BE2C (cell line): ENCODE measurements at regions not wholly inside any gene's neighbourhood (a gene's known extent, or its start where the extent isn't known, plus 50 kb on each side); places are given as distances from the start of the nearest gene placed in this dataset.

Experiments used
- DNase-seq: peaks from one replicate; pipeline ENCODE4 v3.0.0-alpha.2; 2020
- H3K27me3 ChIP-seq: fragments of 250-450 bp; sonication (Bioruptor Pico); 2 replicates; pipeline ENCODE4 v1.5.1; 2020; ENCODE audit warnings: mild to moderate bottlenecking
- H3K36me3 ChIP-seq: fragments of 250-450 bp; sonication (Bioruptor Pico); 2 replicates; pipeline ENCODE4 v1.5.1; 2020; ENCODE audit warnings: mild to moderate bottlenecking
- H3K4me1 ChIP-seq: fragments of 250-450 bp; sonication (Bioruptor Pico); 2 replicates; pipeline ENCODE4 v1.5.1; 2020
- H3K4me3 ChIP-seq: 2 replicates; pipeline ENCODE4 v1.5.1; 2011; ENCODE audit warnings: low read depth, low read length
- H3K9me3 ChIP-seq: fragments of 250-450 bp; sonication (Bioruptor Pico); 2 replicates; pipeline ENCODE4 v1.5.1; 2020
- TF ChIP-seq, protein P1 (sequence below): IDR thresholded peaks from 2 replicates; pipeline ENCODE4 v1.5.1; 2012; ENCODE audit warnings: mild to moderate bottlenecking, low read depth, low read length

DNA sequence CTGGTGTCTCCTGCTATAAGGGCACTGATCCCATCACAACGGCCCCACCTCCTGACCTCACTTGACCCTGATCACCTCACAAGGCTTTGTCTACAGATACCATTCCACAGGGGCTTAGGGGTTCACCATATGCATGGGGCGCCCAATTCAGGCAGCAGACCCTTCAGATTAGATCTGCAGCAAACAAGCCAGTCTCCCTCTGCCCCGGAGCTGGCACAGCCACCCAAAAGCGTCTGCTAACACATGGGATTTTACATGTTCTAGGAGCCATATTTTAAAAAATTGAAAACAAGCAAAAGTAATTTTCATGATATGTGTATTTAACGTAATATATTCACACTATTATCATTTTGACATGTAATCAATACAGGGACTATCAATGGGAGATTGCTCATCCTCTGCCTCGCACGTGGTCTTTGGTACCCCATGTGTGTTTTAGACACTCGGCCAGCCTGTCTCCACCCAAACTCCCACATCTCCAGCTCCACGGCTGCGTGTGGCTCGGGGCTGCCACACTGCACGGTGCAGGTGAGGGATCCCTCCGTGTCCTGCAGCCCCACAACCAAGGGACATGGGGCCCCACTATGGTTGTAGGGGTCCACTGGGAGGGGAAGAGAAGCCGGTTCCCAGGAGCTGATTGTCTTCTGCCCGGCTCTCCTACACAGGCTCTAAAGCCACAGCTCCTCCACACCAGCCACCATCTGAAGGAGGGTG, 107.6 kb downstream of the RBFOX3 start:
- Histone ChIP-seq H3K9me3 (no peaks in the 10 kb centered on the region), H3K36me3 (no peaks in the 10 kb centered on the region), H3K4me1 (no peaks in the 10 kb centered on the region), H3K27me3 (peaks cover 21% of the 10 kb centered on the region), H3K4me3 (no peak overlapping the region)
- DNase-seq, result no peak
- TF ChIP-seq, protein P1, sequence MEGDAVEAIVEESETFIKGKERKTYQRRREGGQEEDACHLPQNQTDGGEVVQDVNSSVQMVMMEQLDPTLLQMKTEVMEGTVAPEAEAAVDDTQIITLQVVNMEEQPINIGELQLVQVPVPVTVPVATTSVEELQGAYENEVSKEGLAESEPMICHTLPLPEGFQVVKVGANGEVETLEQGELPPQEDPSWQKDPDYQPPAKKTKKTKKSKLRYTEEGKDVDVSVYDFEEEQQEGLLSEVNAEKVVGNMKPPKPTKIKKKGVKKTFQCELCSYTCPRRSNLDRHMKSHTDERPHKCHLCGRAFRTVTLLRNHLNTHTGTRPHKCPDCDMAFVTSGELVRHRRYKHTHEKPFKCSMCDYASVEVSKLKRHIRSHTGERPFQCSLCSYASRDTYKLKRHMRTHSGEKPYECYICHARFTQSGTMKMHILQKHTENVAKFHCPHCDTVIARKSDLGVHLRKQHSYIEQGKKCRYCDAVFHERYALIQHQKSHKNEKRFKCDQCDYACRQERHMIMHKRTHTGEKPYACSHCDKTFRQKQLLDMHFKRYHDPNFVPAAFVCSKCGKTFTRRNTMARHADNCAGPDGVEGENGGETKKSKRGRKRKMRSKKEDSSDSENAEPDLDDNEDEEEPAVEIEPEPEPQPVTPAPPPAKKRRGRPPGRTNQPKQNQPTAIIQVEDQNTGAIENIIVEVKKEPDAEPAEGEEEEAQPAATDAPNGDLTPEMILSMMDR, result no peak

DNA sequence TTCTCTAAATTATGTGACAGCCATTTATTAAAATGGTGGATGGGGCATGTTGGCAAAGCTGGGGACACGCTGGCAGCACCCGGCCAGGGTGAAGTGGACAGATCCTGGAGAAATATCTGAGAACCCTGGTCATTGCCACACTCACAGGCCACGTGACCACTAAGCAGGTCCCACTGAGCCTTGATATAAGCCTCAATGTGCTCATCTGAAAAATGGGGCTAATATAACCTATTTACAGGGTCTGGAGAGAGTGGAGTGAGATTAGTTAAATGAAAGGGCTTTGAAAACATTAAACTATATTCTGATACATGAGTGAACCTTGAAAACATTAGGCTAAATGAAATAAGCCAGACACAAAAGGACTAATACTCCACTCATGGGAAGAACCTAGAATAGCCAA, 108.9 kb downstream of the RBFOX3 start:
- H3K9me3 ChIP-seq, result no peaks in the 10 kb centered on the region
- TF ChIP-seq, protein P1, result no peak
- DNase-seq, result no peak
- no peaks in the 10 kb centered on the region for H3K4me1 ChIP-seq
- H3K36me3 ChIP-seq, result no peaks in the 10 kb centered on the region
- peaks cover 12% of the 10 kb centered on the region; the same call in 1 of the 2 replicates for H3K27me3 ChIP-seq
- H3K4me3 ChIP-seq, result no peak overlapping the region

DNA sequence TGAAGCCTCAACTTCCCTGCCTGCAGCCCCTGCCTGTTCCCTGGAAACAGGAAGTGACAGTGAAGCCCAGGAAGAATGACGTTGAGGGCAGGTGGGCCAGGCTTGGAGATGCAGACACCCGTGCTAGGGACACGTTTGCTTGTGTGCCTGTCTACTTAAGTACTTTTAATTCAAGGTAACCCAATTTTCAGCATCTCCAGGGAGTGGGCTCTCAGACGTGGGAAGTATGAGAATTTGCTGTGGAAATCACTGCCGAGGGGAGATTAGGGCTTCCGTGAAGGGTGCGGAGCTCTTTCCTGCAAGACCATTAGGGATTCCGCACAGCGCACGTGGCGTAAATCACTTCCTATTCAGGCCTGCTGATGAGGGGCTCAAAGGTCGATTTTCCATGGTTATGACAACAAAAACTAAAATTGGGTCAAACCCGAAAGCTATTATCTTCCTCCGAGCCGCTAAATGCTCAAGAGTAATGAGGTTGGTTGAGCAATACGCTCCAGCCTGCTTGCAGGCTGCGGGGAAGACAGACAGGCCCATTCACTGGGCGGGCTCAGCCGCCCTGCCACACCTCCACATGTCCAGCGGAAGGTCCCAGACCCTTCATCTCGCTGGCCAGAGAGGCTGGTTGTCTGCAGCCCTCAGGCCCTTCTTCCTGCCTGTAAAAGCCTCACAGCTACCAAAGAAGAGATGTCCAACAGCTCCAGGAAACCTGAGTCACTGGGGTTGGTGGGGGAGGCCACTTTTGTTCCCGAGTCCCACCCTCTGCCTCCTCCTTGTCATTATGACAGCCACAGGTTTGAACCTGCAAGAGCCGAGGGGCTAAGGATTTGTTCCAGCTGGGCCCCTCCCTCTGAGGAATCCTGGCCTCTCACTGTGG, 109.9 kb downstream of the RBFOX3 start:
- Histone ChIP-seq H3K4me1 (no peaks in the 10 kb centered on the region), H3K27me3 (peaks cover 12% of the 10 kb centered on the region; the same call in 1 of the 2 replicates), H3K9me3 (no peaks in the 10 kb centered on the region), H3K4me3 (no peak overlapping the region), H3K36me3 (no peaks in the 10 kb centered on the region)
- DNase-seq, result no peak
- TF ChIP-seq, protein P1, result no peak

DNA sequence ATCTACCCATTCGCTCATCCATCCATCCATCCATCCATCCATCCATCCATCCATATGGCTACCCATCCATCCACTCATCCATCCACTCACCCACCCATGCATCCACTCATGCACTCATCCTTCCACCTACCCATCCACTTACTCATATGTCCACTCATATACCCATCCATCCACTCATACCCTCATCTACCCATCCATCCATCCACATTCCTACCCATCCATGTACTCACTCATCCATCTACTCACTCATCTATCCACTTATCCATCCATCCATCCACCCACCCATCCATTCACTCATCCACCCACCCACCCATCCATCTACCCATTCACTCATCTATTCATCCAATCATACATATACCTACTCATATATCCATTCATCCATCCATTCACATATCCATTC, 112.0 kb downstream of the RBFOX3 start:
- no peaks in the 10 kb centered on the region for H3K9me3 ChIP-seq
- peaks cover 11% of the 10 kb centered on the region; the same call in 1 of the 2 replicates for H3K27me3 ChIP-seq
- DNase-seq, result no peak
- no peak overlapping the region for H3K4me3 ChIP-seq
- TF ChIP-seq, protein P1, result no peak
- no peaks in the 10 kb centered on the region for H3K36me3 ChIP-seq
- H3K4me1 ChIP-seq, result no peaks in the 10 kb centered on the region

DNA sequence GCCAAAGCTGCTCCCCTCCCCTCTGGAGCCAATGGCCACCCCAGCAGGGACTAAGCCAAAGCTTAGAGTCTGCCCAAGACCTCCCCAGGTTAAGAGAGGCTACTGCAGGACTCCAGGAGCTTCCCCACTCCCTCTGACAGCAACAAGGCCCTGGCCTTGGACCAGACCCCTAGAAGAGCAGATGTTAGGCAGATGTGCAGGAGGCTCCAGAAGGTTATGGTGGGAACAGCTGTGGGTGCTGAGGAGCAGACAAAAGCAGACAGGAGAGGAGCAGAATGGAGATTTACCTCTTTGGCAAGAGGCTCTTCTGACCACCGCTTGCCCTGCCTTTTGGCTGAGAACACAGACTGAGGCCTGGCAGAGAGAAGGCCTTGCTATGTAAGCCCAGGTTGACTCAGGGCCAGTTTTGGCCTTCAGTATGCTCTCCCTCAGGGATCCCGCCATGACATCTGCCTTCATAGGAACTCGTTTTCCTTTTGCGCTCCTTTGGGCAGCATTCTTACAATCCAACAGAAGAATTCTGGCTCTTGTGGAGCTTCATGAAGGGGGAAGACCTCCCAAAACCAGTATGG, 113.0 kb downstream of the RBFOX3 start:
- Histone ChIP-seq H3K36me3 (no peaks in the 10 kb centered on the region), H3K9me3 (no peaks in the 10 kb centered on the region), H3K4me1 (no peaks in the 10 kb centered on the region), H3K27me3 (peaks cover 6% of the 10 kb centered on the region; the same call in 1 of the 2 replicates), H3K4me3 (no peak overlapping the region)
- DNase-seq, result no peak
- TF ChIP-seq, protein P1, result no peak
